GM12872 (cell line): ENCODE measurements at regions not wholly inside any gene's neighbourhood (a gene's known extent, or its start where the extent isn't known, plus 50 kb on each side); places are given as distances from the start of the nearest gene placed in this dataset.
A peak's percentile ranks its signal among the peaks of the same experiment; 100 is the strongest.

Experiments used
- CTCF ChIP-seq: IDR thresholded peaks from 3 replicates; pipeline ENCODE4 v1.5.1; 2011; ENCODE audit warnings: low read depth, mild to moderate bottlenecking, low read length, moderate library complexity; ENCODE audit not compliant: insufficient read depth

- no peak for TF ChIP-seq CTCF
These were observed 121.5 kb downstream of the PAX1 start for GRCh38 chr20:21826976-21827375.

DNA sequence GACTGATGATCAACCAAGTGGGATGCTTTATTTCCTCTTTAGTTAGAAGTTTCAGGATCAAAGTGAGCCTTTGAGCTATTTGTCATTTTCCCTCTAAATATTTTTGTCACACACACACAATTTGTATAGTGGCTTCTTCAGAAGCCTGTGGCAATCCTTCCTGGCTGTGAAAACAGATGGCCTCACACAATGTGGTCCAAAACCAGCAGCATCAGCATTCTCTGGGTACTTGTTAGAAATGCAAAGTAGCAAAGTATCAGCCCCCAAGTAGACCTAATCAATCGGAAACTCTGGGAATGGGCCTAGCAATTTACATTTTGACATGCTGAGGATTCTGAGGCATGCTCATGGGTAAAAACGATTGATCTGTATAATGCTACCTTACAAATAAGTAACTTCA is 115.9 kb downstream of the PAX1 start:
- no peak for TF ChIP-seq CTCF

DNA sequence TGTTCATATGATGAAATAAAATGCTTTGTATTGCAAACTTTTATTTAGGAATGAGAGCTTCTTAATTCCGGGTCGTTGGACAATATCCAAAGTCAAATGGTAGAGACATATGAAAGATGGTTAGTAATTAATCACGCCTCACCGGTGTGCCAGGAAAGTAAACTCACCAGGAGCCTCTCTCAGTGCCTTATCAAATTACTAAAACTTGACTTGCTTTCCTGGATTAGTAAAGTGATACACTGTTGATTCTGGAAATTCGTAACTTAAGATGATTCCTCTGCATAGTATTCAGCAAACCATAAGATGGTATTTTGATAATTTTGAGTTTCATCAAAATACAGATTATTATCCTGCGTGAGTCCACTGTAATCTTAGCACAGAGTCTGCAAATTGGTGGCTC is 115.2 kb downstream of the PAX1 start:
- TF ChIP-seq CTCF: no peak

DNA sequence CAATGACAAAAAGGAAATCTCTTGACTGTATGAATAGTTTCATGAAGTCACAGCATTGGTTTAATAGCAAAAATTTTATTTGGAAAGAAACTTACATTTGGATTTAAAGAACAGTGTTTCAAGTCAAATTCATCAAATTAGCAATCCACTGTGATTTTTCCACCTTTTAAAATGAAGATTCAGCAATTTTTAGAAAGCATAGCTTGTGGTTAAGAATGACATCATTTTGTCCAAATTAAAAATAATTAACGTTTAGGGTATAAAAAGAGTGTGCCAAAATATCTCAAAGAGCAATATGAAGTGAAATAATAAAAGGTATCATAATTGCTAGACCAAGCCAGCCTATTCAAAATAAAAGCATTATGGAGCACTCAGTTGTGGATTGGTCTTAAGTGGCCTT is 114.6 kb downstream of the PAX1 start:
- no peak for TF ChIP-seq CTCF

- TF ChIP-seq CTCF: no peak
These were observed 106.9 kb downstream of the PAX1 start for GRCh38 chr20:21812379-21812778.

GRCh38 chr20:21809961-21810523 is 104.6 kb downstream of the PAX1 start:
- no peak for TF ChIP-seq CTCF

GRCh38 chr20:21808863-21809664 is 103.6 kb downstream of the PAX1 start:
- peak; percentile 85 for TF ChIP-seq CTCF
